Neuronal stem cell (in vitro differentiated cells): ENCODE measurements at regions not wholly inside any gene's neighbourhood (a gene's known extent, or its start where the extent isn't known, plus 50 kb on each side); places are given as distances from the start of the nearest gene placed in this dataset.

Experiments used
- DNase-seq: peaks from one replicate; pipeline ENCODE4 v3.0.0-alpha.2; 2013; ENCODE audit warnings: low spot score
- H2AFZ ChIP-seq: one replicate; pipeline ENCODE4 v1.6.1; 2013; ENCODE audit warnings: mild to moderate bottlenecking, low read length, inconsistent platforms
- H2AK5ac ChIP-seq: 2 replicates; pipeline ENCODE4 v1.6.1; 2013; ENCODE audit warnings: low read depth, mild to moderate bottlenecking, inconsistent platforms, low read length, moderate library complexity, mixed read lengths
- H2BK120ac ChIP-seq: 2 replicates; pipeline ENCODE4 v1.6.1; 2013; ENCODE audit warnings: low read depth, mild to moderate bottlenecking, inconsistent platforms, low read length, moderate library complexity, mixed read lengths
- H2BK12ac ChIP-seq: one replicate; pipeline ENCODE4 v1.6.1; 2013; ENCODE audit warnings: low read length, inconsistent platforms
- H2BK15ac ChIP-seq: 2 replicates; pipeline ENCODE4 v1.6.1; 2013; ENCODE audit warnings: mild to moderate bottlenecking, low read length, inconsistent platforms, mixed read lengths
- H2BK5ac ChIP-seq: one replicate; pipeline ENCODE4 v1.6.1; 2013; ENCODE audit warnings: inconsistent platforms, mild to moderate bottlenecking, low read length, moderate library complexity
- H3K14ac ChIP-seq: one replicate; pipeline ENCODE4 v1.6.1; 2013; ENCODE audit warnings: low read length, inconsistent platforms
- H3K18ac ChIP-seq: 2 replicates; pipeline ENCODE4 v1.6.1; 2013; ENCODE audit warnings: low read length, inconsistent platforms
- H3K23ac ChIP-seq: 2 replicates; pipeline ENCODE4 v1.6.1; 2013; ENCODE audit warnings: low read depth, mild to moderate bottlenecking, mixed read lengths, low read length, inconsistent platforms; ENCODE audit not compliant: poor library complexity
- H3K27ac ChIP-seq: replicated peaks from 3 replicates; pipeline ENCODE4 v1.5.1; 2013; ENCODE audit warnings: low read length, inconsistent platforms
- H3K27me3 ChIP-seq, 3 experiments: 2 replicates each; pipeline ENCODE4 v1.6.1; 2013; ENCODE audit warnings: low read length in 3 of 3, mild to moderate bottlenecking in 2 of 3, inconsistent platforms in 1 of 3, low read depth in 1 of 3, mixed read lengths in 1 of 3, moderate library complexity in 1 of 3; ENCODE audit not compliant: control insufficient read depth in 3 of 3, insufficient read depth in 3 of 3
- H3K36me3 ChIP-seq, 2 donors: replicated peaks in 1 of 2; 2 replicates each; pipeline ENCODE4 v1.6.1; 2013; ENCODE audit warnings: low read length in 2 of 2; ENCODE audit not compliant: control insufficient read depth in 2 of 2, insufficient read depth in 2 of 2
- H3K4ac ChIP-seq: 2 replicates; pipeline ENCODE4 v1.6.1; 2013; ENCODE audit warnings: inconsistent platforms, mild to moderate bottlenecking, low read length, moderate library complexity
- H3K4me1 ChIP-seq, 2 donors: 1 replicate in 1 of 2; 2 replicates in 1 of 2; pipeline ENCODE4 v1.6.1; 2013; ENCODE audit warnings: low read length in 2 of 2, low read depth in 1 of 2; ENCODE audit not compliant: control insufficient read depth in 2 of 2, insufficient read depth in 1 of 2
- H3K4me2 ChIP-seq: one replicate; pipeline ENCODE4 v1.6.1; 2013; ENCODE audit warnings: mild to moderate bottlenecking, low read length, inconsistent platforms; ENCODE audit not compliant: insufficient read depth, poor library complexity, severe bottlenecking
- H3K4me3 ChIP-seq, 2 donors: 2 replicates each; pipeline ENCODE4 v1.5.1; 2013; ENCODE audit warnings: low read length in 2 of 2, mild to moderate bottlenecking in 2 of 2, inconsistent platforms in 1 of 2, moderate library complexity in 1 of 2
- H3K79me1 ChIP-seq: one replicate; pipeline ENCODE4 v1.6.1; 2013; ENCODE audit warnings: low read depth, mild to moderate bottlenecking, inconsistent platforms, low read length, moderate library complexity
- H3K9ac ChIP-seq: one replicate; pipeline ENCODE4 v1.6.1; 2013; ENCODE audit warnings: mild to moderate bottlenecking, low read depth, low read length, inconsistent platforms; ENCODE audit not compliant: poor library complexity
- H3K9me3 ChIP-seq, 2 donors: replicated peaks in 1 of 2; 2 replicates each; pipeline versions ENCODE3 to v1.6.1; 2013; ENCODE audit warnings: low read length in 2 of 2, mild to moderate bottlenecking in 2 of 2, inconsistent platforms in 1 of 2, low read depth in 1 of 2, mixed read lengths in 1 of 2, moderate library complexity in 1 of 2; ENCODE audit not compliant: control insufficient read depth in 2 of 2, insufficient read depth in 1 of 2
- H4K8ac ChIP-seq: one replicate; pipeline ENCODE4 v1.6.1; 2013; ENCODE audit warnings: low read depth, mild to moderate bottlenecking, inconsistent platforms, low read length, moderate library complexity
- H4K91ac ChIP-seq: one replicate; pipeline ENCODE4 v1.6.1; 2013; ENCODE audit warnings: low read length, low read depth, mild to moderate bottlenecking, inconsistent platforms; ENCODE audit not compliant: poor library complexity
- WGBS, 2 donors: extraction: QIAGEN DNeasy Blood & Tissue Kit; methylation state at CpG; one replicate each; pipeline ENCODE4 v1.1.7; 2013; ENCODE audit warnings: missing lambda C conversion rate in 2 of 2, mixed read lengths in 1 of 2; ENCODE audit not compliant: insufficient read length in 2 of 2, insufficient replicate concordance in 1 of 2; ENCODE audit errors: extremely low coverage in 2 of 2; 5-methylcytosine and 5-hydroxymethylcytosine counted together

GRCh38 chr20:3339076-3339475, 68.4 kb downstream of the DNAAF9 start:
- no peak overlapping the region for H2BK120ac ChIP-seq

GRCh38 chr20:3334156-3334943, 73.1 kb downstream of the DNAAF9 start:
- WGBS, 2 donors, result no CpG with 5 or more reads among the region's 8 CpGs
- peaks cover 2 to 67% of the 10 kb centered on the region in 2 donors for H3K36me3 ChIP-seq
- no peaks in the 10 kb centered on the region for H3K79me1 ChIP-seq
- H3K27me3 ChIP-seq, result no peaks in the 10 kb centered on the region
- no peak overlapping the region for H3K27ac ChIP-seq
- no peak overlapping the region for H3K4ac ChIP-seq
- H3K4me3 ChIP-seq, result no peak overlapping the region
- H2BK12ac ChIP-seq, result no peak overlapping the region
- H4K91ac ChIP-seq, result no peak overlapping the region
- no peak overlapping the region for H3K9ac ChIP-seq
- no peak overlapping the region for H2AK5ac ChIP-seq
- no peak overlapping the region for H3K23ac ChIP-seq
- no peak overlapping the region for H2AFZ ChIP-seq
- no peak overlapping the region for H3K18ac ChIP-seq
- no peak overlapping the region for H4K8ac ChIP-seq
- no peak for DNase-seq
- H2BK5ac ChIP-seq, result no peak overlapping the region
- H3K4me2 ChIP-seq, result no peak overlapping the region
- no peak overlapping the region for H3K14ac ChIP-seq
- H2BK15ac ChIP-seq, result no peak overlapping the region
- no peak overlapping the region for H2BK120ac ChIP-seq
- no peaks in the 10 kb centered on the region for H3K4me1 ChIP-seq
- no peaks in the 10 kb centered on the region for H3K9me3 ChIP-seq

More at GRCh38 chr20:3339076-3339475, 68.4 kb downstream of the DNAAF9 start:
- Histone ChIP-seq H3K4me2 (no peak overlapping the region), H3K4ac (no peak overlapping the region), H4K8ac (no peak overlapping the region), H3K27me3 (no peaks in the 10 kb centered on the region), H3K9ac (no peak overlapping the region), H2AK5ac (no peak overlapping the region), H2BK5ac (no peak overlapping the region), H3K23ac (no peak overlapping the region), H3K79me1 (no peaks in the 10 kb centered on the region), H2AFZ (no peak overlapping the region), H2BK12ac (no peak overlapping the region), H3K27ac (no peak overlapping the region), H3K36me3 (peaks cover 2 to 49% of the 10 kb centered on the region in 2 donors), H3K4me1 (no peaks in the 10 kb centered on the region), H3K18ac (no peak overlapping the region), H3K14ac (no peak overlapping the region), H2BK15ac (no peak overlapping the region), H3K9me3 (no peaks in the 10 kb centered on the region), H3K4me3 (no peak overlapping the region), H4K91ac (no peak overlapping the region)
- no CpG with 5 or more reads among the region's 1 CpG for WGBS, 2 donors
- no peak for DNase-seq

- Histone ChIP-seq H2AK5ac (no peak overlapping the region), H4K8ac (no peak overlapping the region), H3K23ac (no peak overlapping the region), H3K4me3 (no peak overlapping the region), H3K27ac (no peak overlapping the region), H4K91ac (no peak overlapping the region), H2BK5ac (no peak overlapping the region), H2BK12ac (no peak overlapping the region), H3K4me1 (no peaks in the 10 kb centered on the region), H2BK120ac (no peak overlapping the region), H2BK15ac (no peak overlapping the region), H2AFZ (no peak overlapping the region), H3K9me3 (no peaks in the 10 kb centered on the region), H3K4me2 (no peak overlapping the region), H3K9ac (no peak overlapping the region), H3K14ac (no peak overlapping the region), H3K79me1 (no peaks in the 10 kb centered on the region), H3K27me3 (no peaks in the 10 kb centered on the region), H3K4ac (no peak overlapping the region), H3K36me3 (peaks cover 1 to 66% of the 10 kb centered on the region in 2 donors), H3K18ac (no peak overlapping the region)
- DNase-seq, result no peak
- WGBS, 2 donors, result no CpG with 5 or more reads among the region's 4 CpGs
Measured at GRCh38 chr20:3330046-3330741, 77.3 kb downstream of the DNAAF9 start.

GRCh38 chr20:3328501-3328900, 79.0 kb downstream of the DNAAF9 start:
- H3K4me1 ChIP-seq, result no peaks in the 10 kb centered on the region
- H3K4me3 ChIP-seq, result no peak overlapping the region
- H3K9me3 ChIP-seq, result no peaks in the 10 kb centered on the region
- no peak overlapping the region for H3K14ac ChIP-seq
- no peak overlapping the region for H2BK15ac ChIP-seq
- no peak overlapping the region for H2BK12ac ChIP-seq
- H3K9ac ChIP-seq, result peak overlapping the region; percentile 12
- no peak overlapping the region for H3K18ac ChIP-seq
- H3K27me3 ChIP-seq, result no peaks in the 10 kb centered on the region
- H3K27ac ChIP-seq, result no peak overlapping the region
- peaks cover 7 to 67% of the 10 kb centered on the region in 2 donors for H3K36me3 ChIP-seq
- H3K4me2 ChIP-seq, result no peak overlapping the region
- H3K4ac ChIP-seq, result no peak overlapping the region
- DNase-seq, result no peak
- no peak overlapping the region for H4K8ac ChIP-seq
- no peak overlapping the region for H2BK120ac ChIP-seq
- no peak overlapping the region for H3K23ac ChIP-seq
- no peaks in the 10 kb centered on the region for H3K79me1 ChIP-seq
- no peak overlapping the region for H4K91ac ChIP-seq
- no CpG with 5 or more reads among the region's 4 CpGs for WGBS, 2 donors
- H2BK5ac ChIP-seq, result no peak overlapping the region
- H2AFZ ChIP-seq, result no peak overlapping the region
- H2AK5ac ChIP-seq, result no peak overlapping the region
